Forelimb muscle (tissue), 1 donor: ENCODE measurements at regions not wholly inside any gene's neighbourhood (a gene's known extent, or its start where the extent isn't known, plus 50 kb on each side); places are given as distances from the start of the nearest gene placed in this dataset.
"Not testable (repeated sequence)": the region's sequence is repeated elsewhere in the genome, so short reads cannot be mapped to it uniquely, and the experiment has no call there.

Experiments used
- DNase-seq: peaks from one replicate; pipeline ENCODE4 v3.0.0-alpha.2; 2013; ENCODE audit warnings: low read depth

DNA sequence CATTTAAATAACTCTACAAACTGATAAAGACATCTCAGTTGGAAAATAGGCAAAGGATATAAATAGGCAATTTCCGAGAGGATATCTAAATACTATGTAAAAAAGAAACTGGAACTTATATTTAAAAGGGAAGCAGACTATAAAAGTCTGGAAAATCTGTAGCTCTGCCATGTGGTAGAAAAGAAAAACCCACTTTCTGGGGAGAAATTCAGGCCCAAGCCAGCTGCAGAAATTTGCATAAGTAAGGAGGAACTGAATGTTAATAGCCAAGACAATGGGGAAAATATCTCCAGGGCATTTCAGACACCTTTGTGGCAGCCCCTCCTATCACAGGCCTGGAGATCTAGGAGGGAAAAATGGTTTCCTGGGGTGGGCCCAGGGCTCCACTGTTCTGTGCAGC is 97.8 kb upstream of the ZBED5 start:
- no peak for DNase-seq

GRCh38 chr11:10954184-10954583 is 96.3 kb upstream of the ZBED5 start:
- no peak for DNase-seq

DNA sequence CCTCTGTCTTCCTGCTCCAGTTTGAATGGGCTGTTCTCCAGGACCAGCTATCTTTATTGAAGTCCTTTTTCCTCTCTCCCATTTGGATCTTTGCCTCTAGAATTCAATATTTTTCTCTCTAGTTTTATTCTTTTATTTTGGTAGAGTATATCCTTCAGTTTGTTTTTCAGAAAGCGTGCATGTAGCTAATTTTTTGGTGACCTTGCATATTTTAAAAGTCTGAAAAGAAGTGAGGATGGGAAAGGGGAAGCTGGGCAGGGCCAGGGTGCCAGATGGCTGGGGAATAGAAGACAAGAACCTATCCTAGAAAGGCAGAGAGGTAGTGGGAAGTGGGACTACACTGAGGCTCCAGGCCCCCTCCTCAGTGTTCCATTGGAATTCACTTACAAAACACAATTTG is 95.0 kb upstream of the ZBED5 start:
- no peak for DNase-seq

- not testable (repeated sequence) for DNase-seq
Observed at GRCh38 chr11:10947935-10948334, 90.1 kb upstream of the ZBED5 start.

DNA sequence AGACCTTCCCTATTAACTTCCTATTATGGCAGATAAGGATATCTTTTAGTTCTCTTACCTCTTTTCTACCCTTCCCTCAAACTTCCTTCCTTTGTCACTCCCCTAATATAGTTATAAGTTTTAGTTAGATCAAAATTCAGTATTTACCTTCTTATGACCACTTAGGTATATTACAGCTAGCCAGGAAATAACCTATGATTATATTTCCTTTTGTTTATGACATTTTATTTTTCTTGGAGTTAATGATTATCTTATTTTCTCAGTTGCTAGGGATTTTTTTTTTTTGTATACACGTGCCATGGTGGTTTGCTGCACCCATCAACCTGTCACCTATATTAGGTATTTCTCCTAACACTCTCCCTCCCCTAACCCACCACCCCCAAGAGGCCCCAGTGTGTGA is 88.2 kb upstream of the ZBED5 start:
- DNase-seq = no peak

DNA sequence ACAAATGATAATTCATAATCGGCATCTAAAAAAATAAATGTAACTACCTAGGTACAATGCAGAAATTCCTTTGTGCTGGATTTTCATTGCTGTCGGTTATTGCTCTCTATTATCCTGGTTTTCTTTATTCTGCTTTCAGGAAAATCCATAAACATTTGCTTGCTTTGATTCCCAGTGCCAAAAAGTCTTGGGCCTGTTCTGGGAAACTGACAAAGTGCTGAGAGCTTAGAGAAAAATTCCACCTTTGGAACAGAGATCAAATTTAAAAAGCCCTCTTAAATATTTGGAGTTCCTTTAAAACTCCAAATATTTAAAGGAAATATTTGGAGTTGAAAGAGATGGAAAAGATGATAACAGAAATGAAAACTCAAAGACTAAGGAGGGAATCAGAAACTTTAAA is 87.3 kb upstream of the ZBED5 start:
- DNase-seq = no peak

DNA sequence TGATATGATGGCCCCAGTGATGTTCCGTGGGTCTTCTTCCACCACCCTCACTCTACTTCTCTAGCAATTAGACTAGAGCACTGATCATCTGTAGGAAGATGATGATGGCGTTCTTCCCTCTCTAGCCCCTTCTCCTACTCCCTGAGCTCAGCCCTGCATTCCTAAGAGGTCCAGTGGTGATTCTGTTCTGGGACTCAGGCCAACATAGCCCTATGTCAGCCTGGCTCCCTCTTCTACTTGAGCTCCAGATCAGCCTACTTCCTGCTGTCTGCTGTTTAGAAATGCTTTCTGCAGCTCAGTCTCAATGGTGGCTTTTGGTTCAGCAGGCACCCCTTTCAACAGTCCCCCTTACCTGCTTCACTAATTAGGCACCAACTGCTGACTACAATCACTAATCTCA is 86.1 kb upstream of the ZBED5 start:
- no peak for DNase-seq

- no peak for DNase-seq
Observed at GRCh38 chr11:10942620-10943019, 84.8 kb upstream of the ZBED5 start.

- DNase-seq = no peak
Observed at GRCh38 chr11:10941871-10942270, 84.0 kb upstream of the ZBED5 start.

DNA sequence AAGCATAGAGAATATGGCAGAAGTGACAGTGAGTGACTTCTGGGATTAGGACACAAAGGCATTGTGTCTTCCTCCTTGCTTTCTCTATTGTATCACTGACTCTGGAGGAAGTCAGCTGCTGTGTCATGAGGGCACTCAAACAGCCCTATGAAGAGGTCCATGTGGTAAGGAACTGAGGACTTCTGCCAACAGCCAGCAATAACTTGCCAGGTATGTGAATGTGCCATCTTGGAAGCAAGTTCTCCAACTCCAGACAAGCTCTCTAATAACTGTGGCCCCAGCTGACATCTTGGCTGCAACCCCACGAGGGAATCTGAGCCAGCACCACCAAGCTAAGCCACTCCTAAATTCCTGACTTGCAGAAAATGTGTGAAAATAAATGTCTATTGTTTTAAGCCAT is 83.6 kb upstream of the ZBED5 start:
- DNase-seq = no peak

GRCh38 chr11:10938650-10939387 is 81.0 kb upstream of the ZBED5 start:
- no peak for DNase-seq

GRCh38 chr11:10938231-10938630 is 80.4 kb upstream of the ZBED5 start:
- no peak for DNase-seq

- DNase-seq = no peak
Observed at GRCh38 chr11:10937385-10937771, 79.5 kb upstream of the ZBED5 start.

- DNase-seq = no peak
Observed at GRCh38 chr11:10936626-10937384, 79.0 kb upstream of the ZBED5 start.

DNA sequence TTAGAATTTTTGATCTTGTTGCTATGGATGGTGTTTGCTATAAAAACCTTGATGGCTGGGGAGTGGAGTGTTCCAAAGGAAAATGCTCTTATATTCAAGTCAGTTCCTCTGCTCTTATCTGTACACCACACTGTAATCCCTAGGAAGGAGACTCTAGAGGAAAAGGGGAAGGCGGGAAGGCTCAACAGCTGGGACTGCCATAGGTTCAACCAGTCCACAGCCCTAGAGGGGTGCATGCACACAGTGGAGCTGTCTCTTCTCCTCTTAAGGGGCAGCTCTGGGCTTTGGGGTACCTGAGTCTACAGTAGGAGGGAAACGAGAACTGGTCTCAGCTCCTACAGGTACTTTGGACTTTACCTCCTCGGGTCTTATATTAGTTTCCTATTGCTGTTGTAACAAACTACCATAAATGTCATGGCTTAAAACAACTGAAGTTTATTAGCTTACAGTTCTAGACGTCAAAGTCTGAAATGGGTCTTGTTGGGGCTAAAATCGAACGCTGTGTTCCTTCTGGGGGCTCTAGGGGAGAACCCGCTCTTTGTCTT is 77.2 kb upstream of the ZBED5 start:
- no peak for DNase-seq

DNA sequence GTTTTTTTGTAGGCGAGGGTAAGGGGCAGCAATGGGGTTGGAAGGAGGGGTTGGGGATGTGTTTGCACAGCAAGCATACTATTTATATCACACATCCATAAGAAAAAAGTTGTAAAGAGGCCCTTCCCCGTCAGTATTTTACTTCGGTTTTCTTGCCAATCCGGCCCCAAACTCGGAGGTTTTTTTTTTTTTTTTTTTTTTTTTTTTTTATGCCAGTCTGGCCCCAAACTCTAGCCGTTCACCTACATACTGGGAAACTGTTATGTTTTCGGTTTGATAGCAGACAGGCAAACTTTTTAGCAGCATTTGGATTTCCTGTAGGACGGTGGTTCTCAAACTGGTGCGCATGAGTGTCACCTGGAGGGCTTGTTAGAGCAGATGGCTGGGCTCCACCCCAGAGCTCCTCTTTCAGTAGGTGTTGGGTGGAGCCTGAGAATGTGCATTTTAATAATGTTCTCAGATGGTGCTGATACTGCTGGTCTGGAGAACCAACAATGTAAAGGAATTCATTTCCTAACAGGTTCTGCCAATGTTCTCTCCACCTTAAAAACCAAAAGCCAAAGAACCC is 76.5 kb upstream of the ZBED5 start:
- no peak for DNase-seq

DNA sequence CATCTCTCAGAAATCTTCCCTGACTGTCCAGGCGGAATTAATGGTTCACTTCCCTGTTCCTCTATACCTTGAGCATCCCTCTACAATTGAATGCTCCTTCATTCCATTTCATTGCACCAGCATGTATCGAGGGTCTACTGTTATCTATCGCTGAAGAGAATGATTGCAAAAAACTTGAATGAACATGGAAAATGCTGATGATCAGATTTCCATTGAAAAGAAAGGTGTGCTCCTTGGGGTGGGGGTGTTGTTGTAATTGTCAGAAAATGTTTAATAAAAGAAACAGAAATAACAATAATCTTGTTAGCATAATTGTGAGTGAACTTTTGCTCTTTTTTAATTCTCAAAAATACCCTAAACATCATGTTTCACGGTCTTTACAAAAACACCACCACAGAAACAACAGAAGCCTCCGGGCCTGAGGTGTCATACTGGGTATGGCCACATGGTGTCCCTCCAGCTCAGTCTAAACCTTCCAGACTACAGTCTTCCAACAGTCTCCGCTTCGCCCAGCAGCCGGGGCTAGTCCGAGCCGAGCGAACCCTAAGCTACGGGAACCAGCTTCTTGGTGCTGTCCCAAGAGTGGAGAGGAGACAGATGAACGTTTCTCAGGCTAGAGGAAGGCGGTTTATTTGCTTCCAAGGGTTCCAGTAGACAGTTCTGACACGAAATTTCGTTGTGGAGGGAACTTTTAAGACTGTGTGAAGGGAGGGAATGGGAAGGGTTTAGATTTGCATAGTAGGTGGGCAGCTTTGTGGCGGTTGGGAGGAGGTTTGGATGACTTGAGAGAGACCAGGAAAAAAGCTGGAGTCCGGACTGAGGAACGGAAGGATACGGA is 75.8 kb upstream of the ZBED5 start:
- DNase-seq = peak; percentile 88

DNA sequence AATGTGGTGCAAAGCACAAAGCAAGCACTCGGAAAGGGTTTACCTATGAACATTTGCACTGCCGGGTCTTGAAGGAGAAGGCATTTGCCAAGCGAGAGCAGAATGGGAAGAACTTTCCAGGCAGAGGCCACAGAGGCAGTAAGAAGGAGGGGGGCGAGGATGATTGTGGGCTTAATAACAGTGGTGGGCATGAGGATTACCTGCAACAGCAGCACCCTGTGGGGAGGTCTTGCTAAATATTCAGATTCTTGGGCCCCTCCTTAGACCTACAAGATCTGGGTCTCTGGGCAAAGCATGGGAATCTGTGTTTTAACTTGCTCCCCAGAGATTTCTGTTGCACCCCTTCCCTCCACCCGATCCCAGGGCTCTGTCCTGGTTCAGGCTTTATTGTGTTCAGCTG is 75.1 kb upstream of the ZBED5 start:
- no peak for DNase-seq

DNA sequence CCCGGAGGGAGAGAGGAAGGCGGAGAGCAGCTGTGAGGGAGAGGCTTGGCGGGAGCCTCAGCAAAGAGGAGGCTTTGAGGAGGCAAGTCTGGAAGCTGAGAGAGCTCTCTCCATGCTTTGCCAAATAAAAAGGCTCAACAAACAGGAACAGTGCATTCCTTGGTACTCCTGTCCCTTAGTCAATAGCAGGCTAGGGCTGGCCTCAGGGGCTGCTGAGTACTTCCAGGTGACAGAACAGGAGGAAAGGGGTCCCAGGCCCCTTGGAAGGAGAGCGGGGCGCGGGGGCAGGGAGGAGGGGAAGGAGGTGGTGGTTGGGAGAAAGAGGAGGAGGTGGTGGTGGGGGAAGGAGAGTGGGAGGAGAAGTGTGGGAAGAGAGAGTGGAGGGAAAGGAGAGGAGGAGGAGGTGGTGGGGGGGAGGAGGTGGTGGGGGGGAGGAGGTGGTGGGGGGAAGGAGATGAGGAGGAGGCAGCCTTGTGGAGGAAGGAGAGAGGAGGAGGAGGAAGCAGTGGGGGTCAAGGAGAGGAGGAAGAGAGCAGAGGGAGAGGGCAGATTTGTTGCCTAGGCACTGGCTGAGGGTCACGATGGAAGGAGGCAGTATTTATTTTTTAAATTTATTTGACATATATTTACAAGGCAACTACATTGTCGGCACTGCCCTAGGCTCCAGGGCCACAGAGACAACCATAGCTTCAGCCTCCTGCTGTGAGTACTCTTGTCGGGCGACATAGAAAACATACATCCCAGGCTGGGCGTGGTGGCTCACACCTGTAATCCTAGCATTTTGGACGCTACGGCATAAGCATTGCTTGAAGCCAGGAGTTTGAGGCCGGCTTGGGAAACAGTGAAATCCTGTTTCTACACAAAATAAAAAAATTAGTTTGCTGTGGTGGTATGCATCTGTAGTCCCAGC is 74.2 kb upstream of the ZBED5 start:
- peak; percentile 90 for DNase-seq

DNA sequence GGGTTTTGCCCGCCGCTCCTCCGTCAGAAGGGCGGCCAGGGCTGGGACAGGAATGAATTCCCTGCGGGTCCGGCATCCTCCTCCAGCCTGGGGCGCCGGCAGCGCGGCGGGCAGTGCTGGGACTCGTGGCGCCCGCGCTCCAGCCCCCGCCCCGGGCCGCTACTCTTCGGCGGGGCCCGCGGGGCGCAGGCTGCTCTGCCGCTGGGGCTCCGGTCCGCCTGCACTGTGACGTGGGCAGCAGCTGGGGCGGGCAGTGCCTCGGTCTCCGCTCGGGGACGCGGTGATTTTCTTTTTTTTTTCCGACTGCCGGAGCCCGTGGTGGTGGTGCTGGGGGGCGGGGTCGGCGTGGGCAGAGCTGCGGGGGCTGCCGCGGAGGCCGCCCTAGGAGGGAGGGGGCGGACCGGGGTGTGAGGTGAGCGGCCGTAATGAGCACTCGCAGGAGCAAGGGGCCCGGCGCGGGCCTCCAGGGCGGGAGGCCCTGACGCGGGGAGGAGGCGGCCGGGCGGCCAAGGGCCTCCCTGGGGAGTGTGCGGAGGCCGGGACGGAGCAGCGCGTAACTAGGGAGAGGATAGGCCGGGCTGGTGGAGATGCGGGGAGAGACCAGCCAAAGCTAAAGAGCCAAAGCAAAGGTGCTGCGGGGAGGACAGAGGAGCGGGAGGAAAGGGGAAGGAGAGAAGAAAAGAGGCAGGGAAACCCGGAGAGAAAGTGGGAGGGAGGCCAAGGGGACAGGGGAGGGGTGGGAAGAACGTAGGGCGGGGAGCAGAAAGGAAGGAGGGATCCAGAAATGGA is 73.3 kb upstream of the ZBED5 start:
- DNase-seq = no peak
